GM12878 (cell line): ENCODE measurements at regions not wholly inside any gene's neighbourhood (a gene's known extent, or its start where the extent isn't known, plus 50 kb on each side); places are given as distances from the start of the nearest gene placed in this dataset.

Source experiments
- ATAC-seq: fragments of 200-7000 bp; cut with Tn5 transposase; 3 replicates; pipeline ENCODE4 v1.9.1; 2020; ENCODE audit warnings: mild to moderate bottlenecking, moderate library complexity
- BruUV-seq: library from RNA; stranded (reverse); fragments of 400-500 nt; replicated peaks from 2 replicates; lab custom pipeline; 2021; lab: Mats Ljungman, UMichigan
- CTCF ChIA-PET: fragments of 300-600 bp; sonication (Branson Sonifier 250); formaldehyde crosslinking; extraction: SDS; loops from one replicate; lab custom pipeline; 2021; ENCODE audit warnings: inconsistent platforms; lab: Yijun Ruan, JAX
- POLR2A ChIA-PET: fragments of 350-600 bp; formaldehyde crosslinking; extraction: SDS; loops from one replicate; lab custom pipeline; 2021; ENCODE audit warnings: inconsistent platforms; lab: Charles Lee
- RAD21 ChIA-PET: fragments of 300-600 bp; sonication (Branson Sonifier 250); formaldehyde crosslinking; loops from one replicate; lab custom pipeline; 2023; ENCODE audit warnings: antibody characterized with exemption; ENCODE audit not compliant: unreplicated experiment; lab: Charles Lee
- SMC1A ChIA-PET: fragments of 300-600 bp; sonication (Branson Sonifier 250); formaldehyde crosslinking; loops from one replicate; lab custom pipeline; 2023; ENCODE audit not compliant: unreplicated experiment, uncharacterized antibody; lab: Charles Lee
- DNase-seq: peaks from one replicate; pipeline ENCODE4 v3.0.0-alpha.2; 2011; ENCODE audit warnings: low read depth, low spot score
- FAIRE-seq: peaks from 3 replicates; lab custom pipeline; 2011; peaks lifted over from hg19 to GRCh38; lab: Jason Lieb, UNC
- H2AFZ ChIP-seq: 2 replicates; pipeline ENCODE4 v1.6.0; 2011; ENCODE audit warnings: low read depth, low read length, control low read depth; ENCODE audit not compliant: control insufficient read depth
- H3K27ac ChIP-seq: 2 replicates; pipeline ENCODE4 v1.5.1; 2011; ENCODE audit warnings: control low read depth; ENCODE audit not compliant: control insufficient read depth, insufficient read depth
- H3K27me3 ChIP-seq, 2 experiments: replicated peaks in 1 of 2; 2 replicates each; pipeline versions ENCODE4 v1.6.0 to v1.6.1; 2011; ENCODE audit warnings: low read length in 1 of 2; ENCODE audit not compliant: control insufficient read depth in 2 of 2, insufficient read depth in 2 of 2
- H3K36me3 ChIP-seq, 2 experiments: 2 replicates each; pipeline ENCODE4 v1.5.1; 2011; ENCODE audit warnings: low read length in 1 of 2; ENCODE audit not compliant: control insufficient read depth in 2 of 2, insufficient read depth in 2 of 2
- H3K4me1 ChIP-seq: 2 replicates; pipeline ENCODE4 v1.6.1; 2011; ENCODE audit warnings: mild to moderate bottlenecking, low read length, moderate library complexity, mixed read lengths; ENCODE audit not compliant: control insufficient read depth, insufficient read depth
- H3K4me2 ChIP-seq: 2 replicates; pipeline ENCODE4 v1.6.0; 2011; ENCODE audit warnings: control low read depth; ENCODE audit not compliant: control insufficient read depth, insufficient read depth
- H3K4me3 ChIP-seq: fragments of 200-600 bp; sonication (generic); 2 replicates; pipeline ENCODE4 v1.5.1; 2016
- H3K79me2 ChIP-seq: 2 replicates; pipeline ENCODE4 v1.6.0; 2011; ENCODE audit warnings: low read length; ENCODE audit not compliant: control insufficient read depth, insufficient read depth
- H3K9ac ChIP-seq: 2 replicates; pipeline ENCODE4 v1.8.0; 2011; ENCODE audit warnings: low read length, control low read depth, mixed read lengths; ENCODE audit not compliant: control insufficient read depth, insufficient read depth
- H3K9me3 ChIP-seq: replicated peaks from 3 replicates; pipeline ENCODE4 v1.5.1; 2011; ENCODE audit warnings: mild to moderate bottlenecking, low read length; ENCODE audit not compliant: control insufficient read depth, insufficient read depth
- H4K20me1 ChIP-seq: 2 replicates; pipeline ENCODE4 v1.6.0; 2011; ENCODE audit not compliant: control insufficient read depth, insufficient read depth
- MEF2A ChIP-seq: IDR thresholded peaks from 2 replicates; pipeline ENCODE4 v1.6.1; 2011; ENCODE audit warnings: low read depth, mild to moderate bottlenecking, low read length, moderate library complexity; ENCODE audit not compliant: insufficient read depth
- NFYA ChIP-seq: IDR thresholded peaks from 2 replicates; pipeline ENCODE4 v1.6.1; 2011; ENCODE audit warnings: low read depth, mild to moderate bottlenecking, low read length, improper control_type of control experiment, borderline replicate concordance
- NRF1 ChIP-seq: conservative IDR thresholded peaks from 2 replicates; pipeline ENCODE4 v1.6.1; 2011; ENCODE audit warnings: mild to moderate bottlenecking, low read depth, low read length, improper control_type of control experiment
- SIX5 ChIP-seq: IDR thresholded peaks from 2 replicates; pipeline ENCODE4 v1.6.1; 2011; ENCODE audit warnings: mild to moderate bottlenecking, low read depth, low read length, moderate library complexity; ENCODE audit not compliant: severe bottlenecking
- SREBF1 ChIP-seq: IDR thresholded peaks from 2 replicates; pipeline ENCODE4 v1.6.1; 2012; ENCODE audit warnings: mild to moderate bottlenecking, low read length
- TCF7 ChIP-seq: IDR thresholded peaks from 2 replicates; pipeline ENCODE4 v1.6.1; 2014; ENCODE audit warnings: antibody characterized with exemption, borderline replicate concordance
- WGBS: methylation state at CpG from one replicate; pipeline ENCODE4 v1.1.6; 2016; ENCODE audit warnings: low lambda C conversion rate; ENCODE audit not compliant: insufficient replicate concordance, insufficient coverage; ENCODE audit errors: missing lambda C conversion rate; 5-methylcytosine and 5-hydroxymethylcytosine counted together
- in situ Hi-C: fragments of 300-500 bp; cut with MboI; formaldehyde crosslinking; loops from 9 replicates; pipeline ENCODE4 v1.14.3; 2018; ENCODE audit warnings: mixed read lengths
- intact Hi-C: fragments of 100-400 bp; cut with micrococcal nuclease; formaldehyde crosslinking; loops from one replicate; pipeline ENCODE4 v1.14.2; 2022; ENCODE audit not compliant: unreplicated experiment
- TF ChIP-seq, protein P1 (sequence below): IDR thresholded peaks from 2 replicates; pipeline ENCODE4 v1.6.1; 2012; ENCODE audit warnings: mild to moderate bottlenecking, low read depth, low read length
- TF ChIP-seq, protein P2 (sequence below): fragments of 450-650 bp; IDR thresholded peaks from 2 replicates; pipeline ENCODE4 v1.6.1; 2016; ENCODE audit warnings: mild to moderate bottlenecking
- TF ChIP-seq, protein P3 (sequence below): fragments of 150-350 bp; IDR thresholded peaks from 2 replicates; pipeline ENCODE4 v1.6.1; 2014; ENCODE audit warnings: mild to moderate bottlenecking, low read depth, low read length

DNA sequence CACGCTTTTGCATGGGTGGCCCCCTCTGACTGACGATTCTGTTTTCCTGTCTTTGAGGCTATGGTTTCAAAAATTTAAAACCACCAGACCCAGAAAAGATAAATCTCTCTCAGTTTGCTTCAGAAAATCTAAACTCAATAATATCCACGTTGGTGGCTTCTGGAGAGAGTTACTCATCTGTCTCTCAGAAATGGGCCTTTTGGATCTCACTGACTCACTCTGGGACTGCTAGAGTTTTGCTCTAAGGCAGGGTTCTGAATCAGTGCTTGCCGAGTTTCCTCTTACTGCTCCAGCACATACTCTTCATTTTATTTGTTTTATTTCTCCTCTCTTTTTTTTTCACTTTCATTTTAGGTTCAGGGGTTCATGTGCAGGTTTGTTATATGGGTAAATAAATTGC lies 305.7 kb downstream of the BLID start:
- POLR2A ChIA-PET: no interaction called here
- no peak overlapping the region for H3K4me2 ChIP-seq
- no peaks in the 10 kb centered on the region for H3K4me1 ChIP-seq
- CTCF ChIA-PET: interaction anchor here (0.7 kb wide), 1 partner anchor 14 kb away, joined by 3 read pairs; no protein-coding TSS in a partner anchor
- H3K36me3 ChIP-seq: no peaks in the 10 kb centered on the region
- WGBS: 21% methylated on average over 4 of the region's 4 CpGs
- no peak overlapping the region for H3K27ac ChIP-seq
- no peak overlapping the region for H3K9ac ChIP-seq
- RAD21 ChIA-PET: no interaction called here
- no peak for TF ChIP-seq MEF2A
- no peak for TF ChIP-seq SREBF1
- TF ChIP-seq, protein P1, sequence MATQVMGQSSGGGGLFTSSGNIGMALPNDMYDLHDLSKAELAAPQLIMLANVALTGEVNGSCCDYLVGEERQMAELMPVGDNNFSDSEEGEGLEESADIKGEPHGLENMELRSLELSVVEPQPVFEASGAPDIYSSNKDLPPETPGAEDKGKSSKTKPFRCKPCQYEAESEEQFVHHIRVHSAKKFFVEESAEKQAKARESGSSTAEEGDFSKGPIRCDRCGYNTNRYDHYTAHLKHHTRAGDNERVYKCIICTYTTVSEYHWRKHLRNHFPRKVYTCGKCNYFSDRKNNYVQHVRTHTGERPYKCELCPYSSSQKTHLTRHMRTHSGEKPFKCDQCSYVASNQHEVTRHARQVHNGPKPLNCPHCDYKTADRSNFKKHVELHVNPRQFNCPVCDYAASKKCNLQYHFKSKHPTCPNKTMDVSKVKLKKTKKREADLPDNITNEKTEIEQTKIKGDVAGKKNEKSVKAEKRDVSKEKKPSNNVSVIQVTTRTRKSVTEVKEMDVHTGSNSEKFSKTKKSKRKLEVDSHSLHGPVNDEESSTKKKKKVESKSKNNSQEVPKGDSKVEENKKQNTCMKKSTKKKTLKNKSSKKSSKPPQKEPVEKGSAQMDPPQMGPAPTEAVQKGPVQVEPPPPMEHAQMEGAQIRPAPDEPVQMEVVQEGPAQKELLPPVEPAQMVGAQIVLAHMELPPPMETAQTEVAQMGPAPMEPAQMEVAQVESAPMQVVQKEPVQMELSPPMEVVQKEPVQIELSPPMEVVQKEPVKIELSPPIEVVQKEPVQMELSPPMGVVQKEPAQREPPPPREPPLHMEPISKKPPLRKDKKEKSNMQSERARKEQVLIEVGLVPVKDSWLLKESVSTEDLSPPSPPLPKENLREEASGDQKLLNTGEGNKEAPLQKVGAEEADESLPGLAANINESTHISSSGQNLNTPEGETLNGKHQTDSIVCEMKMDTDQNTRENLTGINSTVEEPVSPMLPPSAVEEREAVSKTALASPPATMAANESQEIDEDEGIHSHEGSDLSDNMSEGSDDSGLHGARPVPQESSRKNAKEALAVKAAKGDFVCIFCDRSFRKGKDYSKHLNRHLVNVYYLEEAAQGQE: no peak
- TF ChIP-seq TCF7: no peak
- TF ChIP-seq NFYA: no peak
- no peak for TF ChIP-seq NRF1
- no peak for TF ChIP-seq SIX5
- TF ChIP-seq, protein P2, sequence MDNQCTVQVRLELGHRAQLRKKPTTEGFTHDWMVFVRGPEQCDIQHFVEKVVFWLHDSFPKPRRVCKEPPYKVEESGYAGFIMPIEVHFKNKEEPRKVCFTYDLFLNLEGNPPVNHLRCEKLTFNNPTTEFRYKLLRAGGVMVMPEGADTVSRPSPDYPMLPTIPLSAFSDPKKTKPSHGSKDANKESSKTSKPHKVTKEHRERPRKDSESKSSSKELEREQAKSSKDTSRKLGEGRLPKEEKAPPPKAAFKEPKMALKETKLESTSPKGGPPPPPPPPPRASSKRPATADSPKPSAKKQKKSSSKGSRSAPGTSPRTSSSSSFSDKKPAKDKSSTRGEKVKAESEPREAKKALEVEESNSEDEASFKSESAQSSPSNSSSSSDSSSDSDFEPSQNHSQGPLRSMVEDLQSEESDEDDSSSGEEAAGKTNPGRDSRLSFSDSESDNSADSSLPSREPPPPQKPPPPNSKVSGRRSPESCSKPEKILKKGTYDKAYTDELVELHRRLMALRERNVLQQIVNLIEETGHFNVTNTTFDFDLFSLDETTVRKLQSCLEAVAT: no peak
- TF ChIP-seq, protein P3, sequence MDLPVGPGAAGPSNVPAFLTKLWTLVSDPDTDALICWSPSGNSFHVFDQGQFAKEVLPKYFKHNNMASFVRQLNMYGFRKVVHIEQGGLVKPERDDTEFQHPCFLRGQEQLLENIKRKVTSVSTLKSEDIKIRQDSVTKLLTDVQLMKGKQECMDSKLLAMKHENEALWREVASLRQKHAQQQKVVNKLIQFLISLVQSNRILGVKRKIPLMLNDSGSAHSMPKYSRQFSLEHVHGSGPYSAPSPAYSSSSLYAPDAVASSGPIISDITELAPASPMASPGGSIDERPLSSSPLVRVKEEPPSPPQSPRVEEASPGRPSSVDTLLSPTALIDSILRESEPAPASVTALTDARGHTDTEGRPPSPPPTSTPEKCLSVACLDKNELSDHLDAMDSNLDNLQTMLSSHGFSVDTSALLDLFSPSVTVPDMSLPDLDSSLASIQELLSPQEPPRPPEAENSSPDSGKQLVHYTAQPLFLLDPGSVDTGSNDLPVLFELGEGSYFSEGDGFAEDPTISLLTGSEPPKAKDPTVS: no peak
- in situ Hi-C loops (no loop called here), intact Hi-C loops (no loop called here)
- no peaks in the 10 kb centered on the region for H4K20me1 ChIP-seq
- no peaks in the 10 kb centered on the region for H3K79me2 ChIP-seq
- DNase-seq: no peak
- SMC1A ChIA-PET: no interaction called here
- BruUV-seq: no TSS peak
- no peaks in the 10 kb centered on the region for H3K9me3 ChIP-seq
- H3K4me3 ChIP-seq: no peak overlapping the region
- ATAC-seq: no peak
- no peak for FAIRE-seq
- no peaks in the 10 kb centered on the region for H3K27me3 ChIP-seq
- no peak overlapping the region for H2AFZ ChIP-seq
